GM18511 (cell line): ENCODE measurements at regions not wholly inside any gene's neighbourhood (a gene's known extent, or its start where the extent isn't known, plus 50 kb on each side); places are given as distances from the start of the nearest gene placed in this dataset.
A peak's percentile ranks its signal among the peaks of the same experiment; 100 is the strongest.
"Not testable (repeated sequence)": the region's sequence is repeated elsewhere in the genome, so short reads cannot be mapped to it uniquely, and the experiment has no call there.

Experiments used
- ATAC-seq: cut with Tn5 transposase; IDR thresholded peaks from one replicate; pipeline ENCODE4 v1.9.1; 2021; ENCODE audit warnings: mild to moderate bottlenecking, moderate library complexity; ENCODE audit not compliant: unreplicated experiment

- ATAC-seq: no peak
Measured at GRCh38 chr6:20263059-20263458, 50.8 kb upstream of the MBOAT1 start.

GRCh38 chr6:20265842-20266241 lies 53.6 kb upstream of the MBOAT1 start:
- ATAC-seq: no peak

GRCh38 chr6:20266851-20267608 lies 54.8 kb upstream of the MBOAT1 start:
- peak; percentile 82 for ATAC-seq

- no peak for ATAC-seq
Measured at GRCh38 chr6:20269181-20269580, 56.9 kb upstream of the MBOAT1 start.

- no peak for ATAC-seq
Measured at GRCh38 chr6:20271818-20272217, 59.5 kb upstream of the MBOAT1 start.

- ATAC-seq: no peak
Measured at GRCh38 chr6:20274137-20274536, 61.9 kb upstream of the MBOAT1 start.

- not testable (repeated sequence) for ATAC-seq
Measured at GRCh38 chr6:20275837-20276236, 63.6 kb upstream of the MBOAT1 start.

GRCh38 chr6:20277724-20278123 lies 65.5 kb upstream of the MBOAT1 start:
- ATAC-seq: not testable (repeated sequence)

GRCh38 chr6:20279051-20279450 lies 66.8 kb upstream of the MBOAT1 start:
- ATAC-seq: no peak

- no peak for ATAC-seq
Measured at GRCh38 chr6:20279608-20280287, 67.5 kb upstream of the MBOAT1 start.

GRCh38 chr6:20280288-20280621 lies 68.0 kb upstream of the MBOAT1 start:
- no peak for ATAC-seq

- ATAC-seq: no peak
Measured at GRCh38 chr6:20284672-20285071, 72.4 kb upstream of the MBOAT1 start.

GRCh38 chr6:20286968-20287565 lies 74.8 kb upstream of the MBOAT1 start:
- ATAC-seq: peak; percentile 45

GRCh38 chr6:20291764-20292580 lies 79.7 kb upstream of the MBOAT1 start:
- peak; percentile 91 for ATAC-seq

- no peak for ATAC-seq
Measured at GRCh38 chr6:20292905-20293304, 80.6 kb upstream of the MBOAT1 start.

GRCh38 chr6:20301256-20301655 lies 89.0 kb upstream of the MBOAT1 start:
- ATAC-seq: no peak

- no peak for ATAC-seq
Measured at GRCh38 chr6:20302168-20302567, 89.9 kb upstream of the MBOAT1 start.

- no peak for ATAC-seq
Measured at GRCh38 chr6:20302702-20303251, 90.5 kb upstream of the MBOAT1 start.

GRCh38 chr6:20306491-20306890 lies 94.2 kb upstream of the MBOAT1 start:
- ATAC-seq: no peak

- no peak for ATAC-seq
Measured at GRCh38 chr6:20309186-20309585, 92.5 kb upstream of the E2F3 start.

GRCh38 chr6:20310185-20310584 lies 91.5 kb upstream of the E2F3 start:
- no peak for ATAC-seq
